SK-N-MC (cell line): ENCODE measurements at regions not wholly inside any gene's neighbourhood (a gene's known extent, or its start where the extent isn't known, plus 50 kb on each side); places are given as distances from the start of the nearest gene placed in this dataset.

Source experiments
- EZH2 ChIP-seq: fragments of 200-600 bp; sonication (generic); IDR thresholded peaks from one replicate; pipeline ENCODE4 v1.6.1; 2017; ENCODE audit warnings: antibody characterized with exemption
- FOXP2 ChIP-seq: optimal IDR thresholded peaks from 2 replicates; pipeline ENCODE3; 2011; ENCODE audit warnings: mild to moderate bottlenecking, moderate library complexity; ENCODE audit not compliant: insufficient read depth; ENCODE audit errors: extremely low read length, control extremely low read depth
- POLR2AphosphoS5 ChIP-seq: IDR thresholded peaks from 2 replicates; pipeline ENCODE4 v1.6.1; 2012; ENCODE audit warnings: mild to moderate bottlenecking, low read depth, low read length, borderline replicate concordance

- no peak for TF ChIP-seq EZH2
- no peak for TF ChIP-seq POLR2AphosphoS5
- no peak for TF ChIP-seq FOXP2
Observed at GRCh38 chr5:38737976-38738375, 107.8 kb upstream of the OSMR start.
